HG03575 (cell line): ENCODE measurements at regions not wholly inside any gene's neighbourhood (a gene's known extent, or its start where the extent isn't known, plus 50 kb on each side); places are given as distances from the start of the nearest gene placed in this dataset.

Experiments
- ATAC-seq: cut with Tn5 transposase; IDR thresholded peaks from one replicate; pipeline ENCODE4 v1.9.1; 2021; ENCODE audit not compliant: unreplicated experiment, insufficient number of reproducible peaks, low FRiP score; ENCODE audit errors: extremely low read depth

GRCh38 chr14:71267007-71267513, 359.8 kb downstream of the PCNX1 start:
- ATAC-seq: no peak

- no peak for ATAC-seq
Measured at GRCh38 chr14:71267691-71268090, 360.4 kb downstream of the PCNX1 start.

GRCh38 chr14:71270111-71270510, 362.9 kb downstream of the PCNX1 start:
- no peak for ATAC-seq

GRCh38 chr14:71271166-71271945, 364.1 kb downstream of the PCNX1 start:
- no peak for ATAC-seq

GRCh38 chr14:71273366-71273765, 366.1 kb downstream of the PCNX1 start:
- no peak for ATAC-seq

GRCh38 chr14:71284048-71284447, 376.8 kb downstream of the PCNX1 start:
- no peak for ATAC-seq

GRCh38 chr14:71286126-71286525, 378.9 kb downstream of the PCNX1 start:
- no peak for ATAC-seq

- no peak for ATAC-seq
Measured at GRCh38 chr14:71287567-71287966, 380.3 kb downstream of the PCNX1 start.

- no peak for ATAC-seq
Measured at GRCh38 chr14:71289536-71289935, 382.3 kb downstream of the PCNX1 start.

- no peak for ATAC-seq
Measured at GRCh38 chr14:71290301-71290700, 383.0 kb downstream of the PCNX1 start.

GRCh38 chr14:71290960-71291466, 383.8 kb downstream of the PCNX1 start:
- ATAC-seq: no peak

GRCh38 chr14:71296184-71296583, 388.9 kb downstream of the PCNX1 start:
- no peak for ATAC-seq

GRCh38 chr14:71300566-71301330, 393.5 kb downstream of the PCNX1 start:
- no peak for ATAC-seq

GRCh38 chr14:71301611-71302010, 394.4 kb downstream of the PCNX1 start:
- ATAC-seq: no peak

- ATAC-seq: no peak
Measured at GRCh38 chr14:71304690-71305089, 397.4 kb downstream of the PCNX1 start.

- ATAC-seq: no peak
Measured at GRCh38 chr14:71308671-71309070, 401.4 kb downstream of the PCNX1 start.

- no peak for ATAC-seq
Measured at GRCh38 chr14:71309756-71310155, 402.5 kb downstream of the PCNX1 start.

- ATAC-seq: no peak
Measured at GRCh38 chr14:71311061-71311460, 403.8 kb downstream of the PCNX1 start.

GRCh38 chr14:71314717-71315116, 407.5 kb downstream of the PCNX1 start:
- no peak for ATAC-seq
